ENCODE measurements at regions not wholly inside any gene's neighbourhood (a gene's known extent, or its start where the extent isn't known, plus 50 kb on each side); places are given as distances from the start of the nearest gene placed in this dataset.

DNA sequence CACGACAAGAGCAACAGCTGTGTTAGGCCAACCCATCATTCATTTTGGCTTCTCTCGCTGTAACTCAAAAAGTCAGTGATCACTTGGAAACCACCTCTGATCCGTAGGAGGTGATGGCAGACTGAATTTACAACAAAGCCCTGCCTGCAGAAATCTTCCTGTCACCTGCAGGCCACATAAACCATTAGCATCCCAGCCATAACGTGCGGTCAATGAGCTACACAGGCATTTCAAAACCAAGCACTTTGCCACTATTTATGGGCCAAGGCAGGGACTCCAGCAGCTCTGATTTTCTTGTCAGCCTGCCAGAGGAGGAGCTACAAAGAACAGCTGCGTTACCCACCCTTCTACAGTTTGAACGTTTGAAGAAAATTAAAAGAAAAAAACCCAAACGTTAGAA is 228.1 kb upstream of the PPARGC1A start:
- Histone ChIP-seq H3K36me3 (ENCODE audit: low read depth, low read length) (no peaks in the 10 kb centered on the region), H3K9ac (ENCODE audit: low read length) (no peak overlapping the region), H3K9me3 (ENCODE audit: low read length) (no peaks in the 10 kb centered on the region), H3K4me3 (ENCODE audit: low read length) (no peak overlapping the region), H3K4me2 (ENCODE audit: low read length) (no peak overlapping the region), H3K27me3 (ENCODE audit: low read length) (no peaks in the 10 kb centered on the region), H2AFZ (ENCODE audit: low read length) (no peak overlapping the region), H3K27ac (ENCODE audit: low read length) (no peak overlapping the region), H3F3A (ENCODE audit: low read length, unreplicated experiment) (no peaks in the 10 kb centered on the region), H3K79me2 (ENCODE audit: low read length) (no peaks in the 10 kb centered on the region), H3K4me1 (ENCODE audit: insufficient read depth, low read length) (no peaks in the 10 kb centered on the region), H3K9me2 (replicated peaks; ENCODE audit: low read length) (no peaks in the 10 kb centered on the region), H4K20me1 (ENCODE audit: low read length) (no peaks in the 10 kb centered on the region)
- TF ChIP-seq, protein P1, sequence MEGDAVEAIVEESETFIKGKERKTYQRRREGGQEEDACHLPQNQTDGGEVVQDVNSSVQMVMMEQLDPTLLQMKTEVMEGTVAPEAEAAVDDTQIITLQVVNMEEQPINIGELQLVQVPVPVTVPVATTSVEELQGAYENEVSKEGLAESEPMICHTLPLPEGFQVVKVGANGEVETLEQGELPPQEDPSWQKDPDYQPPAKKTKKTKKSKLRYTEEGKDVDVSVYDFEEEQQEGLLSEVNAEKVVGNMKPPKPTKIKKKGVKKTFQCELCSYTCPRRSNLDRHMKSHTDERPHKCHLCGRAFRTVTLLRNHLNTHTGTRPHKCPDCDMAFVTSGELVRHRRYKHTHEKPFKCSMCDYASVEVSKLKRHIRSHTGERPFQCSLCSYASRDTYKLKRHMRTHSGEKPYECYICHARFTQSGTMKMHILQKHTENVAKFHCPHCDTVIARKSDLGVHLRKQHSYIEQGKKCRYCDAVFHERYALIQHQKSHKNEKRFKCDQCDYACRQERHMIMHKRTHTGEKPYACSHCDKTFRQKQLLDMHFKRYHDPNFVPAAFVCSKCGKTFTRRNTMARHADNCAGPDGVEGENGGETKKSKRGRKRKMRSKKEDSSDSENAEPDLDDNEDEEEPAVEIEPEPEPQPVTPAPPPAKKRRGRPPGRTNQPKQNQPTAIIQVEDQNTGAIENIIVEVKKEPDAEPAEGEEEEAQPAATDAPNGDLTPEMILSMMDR (conservative IDR thresholded peaks at IDR 0.05; ENCODE audit: low read depth, low read length), result no peak
- no peak for TF ChIP-seq EZH2phosphoT487 (IDR thresholded peaks at IDR 0.05; ENCODE audit: borderline replicate concordance, low read length)
- TF ChIP-seq EZH2 (IDR thresholded peaks at IDR 0.05; ENCODE audit: low read length, unreplicated experiment), result no peak
- CTCF ChIA-PET, result no interaction called here
- no peak for DNase-seq
- ATAC-seq, result no peak
- intact Hi-C loops (cut with micrococcal nuclease), result no loop called here
- POLR2A ChIA-PET (ENCODE audit: unreplicated experiment), result no interaction called here
- no TSS peak for BruUV-seq (replicated peaks)

DNA sequence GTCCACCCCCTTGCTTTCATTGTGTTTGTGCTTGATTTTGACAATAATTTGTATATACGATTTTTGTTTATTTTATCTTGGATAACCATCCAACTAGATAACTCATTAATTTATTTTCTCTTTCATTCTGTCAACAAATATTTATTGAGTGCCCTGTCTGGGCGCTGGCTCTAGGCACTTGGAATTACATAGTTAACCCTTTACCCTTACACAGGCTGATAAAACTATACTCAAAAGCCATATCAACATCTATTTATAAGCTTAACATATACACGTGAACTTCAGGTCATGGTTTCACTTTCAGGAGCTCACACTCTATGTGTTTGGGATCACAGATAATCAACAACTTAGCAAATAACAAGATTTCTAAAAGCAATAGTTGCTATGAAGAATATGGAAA is 226.3 kb upstream of the PPARGC1A start:
- TF ChIP-seq, protein P1 (conservative IDR thresholded peaks at IDR 0.05; ENCODE audit: low read depth, low read length), result no peak
- no peak for TF ChIP-seq EZH2phosphoT487 (IDR thresholded peaks at IDR 0.05; ENCODE audit: borderline replicate concordance, low read length)
- TF ChIP-seq EZH2 (IDR thresholded peaks at IDR 0.05; ENCODE audit: low read length, unreplicated experiment), result no peak
- no peaks in the 10 kb centered on the region for H3F3A ChIP-seq (ENCODE audit: low read length, unreplicated experiment)
- no peaks in the 10 kb centered on the region for H3K9me3 ChIP-seq (ENCODE audit: low read length)
- DNase-seq, result no peak
- no peaks in the 10 kb centered on the region for H3K27me3 ChIP-seq (ENCODE audit: low read length)
- H3K4me2 ChIP-seq (ENCODE audit: low read length), result no peak overlapping the region
- intact Hi-C loops (cut with micrococcal nuclease), result no loop called here
- no peaks in the 10 kb centered on the region for H3K9me2 ChIP-seq (replicated peaks; ENCODE audit: low read length)
- no TSS peak for BruUV-seq (replicated peaks)
- ATAC-seq, result no peak
- H4K20me1 ChIP-seq (ENCODE audit: low read length), result no peaks in the 10 kb centered on the region
- no peaks in the 10 kb centered on the region for H3K36me3 ChIP-seq (ENCODE audit: low read depth, low read length)
- no peak overlapping the region for H3K4me3 ChIP-seq (ENCODE audit: low read length)
- POLR2A ChIA-PET (ENCODE audit: unreplicated experiment), result no interaction called here
- no peak overlapping the region for H3K9ac ChIP-seq (ENCODE audit: low read length)
- H3K4me1 ChIP-seq (ENCODE audit: insufficient read depth, low read length), result no peaks in the 10 kb centered on the region
- CTCF ChIA-PET, result no interaction called here
- no peak overlapping the region for H3K27ac ChIP-seq (ENCODE audit: low read length)
- H3K79me2 ChIP-seq (ENCODE audit: low read length), result no peaks in the 10 kb centered on the region
- no peak overlapping the region for H2AFZ ChIP-seq (ENCODE audit: low read length)

DNA sequence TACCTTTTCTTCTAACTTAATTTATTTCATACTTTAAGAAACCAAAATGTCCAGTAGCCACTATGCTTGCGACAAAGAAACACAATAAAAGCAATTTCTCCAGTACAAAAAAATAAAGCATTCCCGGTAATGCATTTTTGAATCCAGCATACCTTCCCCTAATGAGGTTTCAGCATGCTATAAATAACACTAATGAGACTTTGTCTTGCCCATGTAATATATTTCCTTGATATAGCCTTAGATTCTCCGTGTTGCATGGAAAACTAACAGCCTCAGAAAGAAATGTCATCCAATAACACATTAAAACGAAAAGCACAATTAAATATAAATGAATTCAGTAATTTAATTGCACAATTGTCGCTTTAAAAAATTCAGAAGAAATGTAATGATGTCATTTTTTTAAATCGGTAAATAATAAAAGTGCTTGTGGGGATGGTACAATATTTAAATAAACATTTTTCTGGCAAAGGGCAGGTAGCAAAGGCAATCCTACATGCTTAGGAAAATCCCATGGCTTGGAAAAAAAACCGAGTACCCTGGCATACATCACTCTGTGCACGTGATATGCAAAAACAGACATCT is 225.2 kb upstream of the PPARGC1A start:
- H3K9me3 ChIP-seq (ENCODE audit: low read length), result no peaks in the 10 kb centered on the region
- no peaks in the 10 kb centered on the region for H3F3A ChIP-seq (ENCODE audit: low read length, unreplicated experiment)
- no peaks in the 10 kb centered on the region for H3K27me3 ChIP-seq (ENCODE audit: low read length)
- H4K20me1 ChIP-seq (ENCODE audit: low read length), result no peaks in the 10 kb centered on the region
- no peaks in the 10 kb centered on the region for H3K36me3 ChIP-seq (ENCODE audit: low read depth, low read length)
- ChIA-PET POLR2A (ENCODE audit: unreplicated experiment) (no interaction called here), CTCF (no interaction called here)
- no peaks in the 10 kb centered on the region for H3K9me2 ChIP-seq (replicated peaks; ENCODE audit: low read length)
- H2AFZ ChIP-seq (ENCODE audit: low read length), result no peak overlapping the region
- no peaks in the 10 kb centered on the region for H3K4me1 ChIP-seq (ENCODE audit: insufficient read depth, low read length)
- no peak overlapping the region for H3K4me2 ChIP-seq (ENCODE audit: low read length)
- H3K9ac ChIP-seq (ENCODE audit: low read length), result no peak overlapping the region
- H3K4me3 ChIP-seq (ENCODE audit: low read length), result no peak overlapping the region
- no peak for ATAC-seq
- TF ChIP-seq EZH2phosphoT487 (IDR thresholded peaks at IDR 0.05; ENCODE audit: borderline replicate concordance, low read length), result no peak
- TF ChIP-seq, protein P1 (conservative IDR thresholded peaks at IDR 0.05; ENCODE audit: low read depth, low read length), result no peak
- TF ChIP-seq EZH2 (IDR thresholded peaks at IDR 0.05; ENCODE audit: low read length, unreplicated experiment), result no peak
- H3K27ac ChIP-seq (ENCODE audit: low read length), result no peak overlapping the region
- no peak for DNase-seq
- intact Hi-C loops (cut with micrococcal nuclease), result no loop called here
- no TSS peak for BruUV-seq (replicated peaks)
- no peaks in the 10 kb centered on the region for H3K79me2 ChIP-seq (ENCODE audit: low read length)
